GM23248 (cell line): ENCODE measurements at regions not wholly inside any gene's neighbourhood (a gene's known extent, or its start where the extent isn't known, plus 50 kb on each side); places are given as distances from the start of the nearest gene placed in this dataset.
"Not testable (repeated sequence)": the region's sequence is repeated elsewhere in the genome, so short reads cannot be mapped to it uniquely, and the experiment has no call there.

Experiments used
- DNase-seq: peaks from one replicate; pipeline ENCODE4 v3.0.0-alpha.2; 2015
- H2AFZ ChIP-seq: fragments of 200-600 bp; sonication (generic); 2 replicates; pipeline ENCODE4 v1.6.1; 2016; ENCODE audit warnings: antibody characterized with exemption
- H3F3A ChIP-seq: fragments of 200-600 bp; sonication (generic); 2 replicates; pipeline ENCODE4 v1.6.1; 2016; ENCODE audit warnings: mild to moderate bottlenecking, antibody characterized with exemption, mixed run types; ENCODE audit not compliant: insufficient read depth
- H3K27ac ChIP-seq: fragments of 200-600 bp; sonication (generic); 2 replicates; pipeline ENCODE4 v1.5.1; 2016; ENCODE audit warnings: mild to moderate bottlenecking
- H3K27me3 ChIP-seq: fragments of 200-600 bp; sonication (generic); replicated peaks from 2 replicates; pipeline ENCODE4 v1.6.1; 2016; ENCODE audit warnings: mild to moderate bottlenecking; ENCODE audit not compliant: insufficient read depth
- H3K36me3 ChIP-seq: fragments of 200-600 bp; sonication (generic); 2 replicates; pipeline ENCODE4 v1.6.1; 2016; ENCODE audit warnings: low read depth, mild to moderate bottlenecking
- H3K4me1 ChIP-seq: fragments of 200-600 bp; sonication (generic); 2 replicates; pipeline ENCODE4 v1.6.1; 2016; ENCODE audit warnings: mild to moderate bottlenecking; ENCODE audit not compliant: insufficient read depth
- H3K4me2 ChIP-seq: fragments of 200-600 bp; sonication (generic); one replicate; pipeline ENCODE4 v1.6.1; 2016; ENCODE audit warnings: mild to moderate bottlenecking; ENCODE audit not compliant: unreplicated experiment
- H3K4me3 ChIP-seq: fragments of 200-600 bp; sonication (generic); 2 replicates; pipeline ENCODE4 v1.5.1; 2016; ENCODE audit warnings: mild to moderate bottlenecking
- H3K79me2 ChIP-seq: fragments of 200-600 bp; sonication (generic); 2 replicates; pipeline ENCODE4 v1.6.1; 2016; ENCODE audit warnings: mild to moderate bottlenecking; ENCODE audit not compliant: insufficient read depth
- H3K9ac ChIP-seq: fragments of 200-600 bp; sonication (generic); 2 replicates; pipeline ENCODE4 v1.6.1; 2016; ENCODE audit warnings: mild to moderate bottlenecking
- H3K9me2 ChIP-seq: fragments of 200-600 bp; sonication (generic); 2 replicates; pipeline ENCODE4 v1.6.1; 2016; ENCODE audit warnings: mixed run types, mild to moderate bottlenecking, moderate library complexity; ENCODE audit not compliant: insufficient read depth
- H3K9me3 ChIP-seq: fragments of 200-600 bp; sonication (generic); one replicate; pipeline ENCODE4 v1.6.1; 2017; ENCODE audit warnings: low read depth
- H4K20me1 ChIP-seq: fragments of 200-600 bp; sonication (generic); 2 replicates; pipeline ENCODE4 v1.6.0; 2016; ENCODE audit not compliant: insufficient read depth
- EZH2 ChIP-seq: fragments of 200-600 bp; sonication (generic); IDR thresholded peaks from 2 replicates; pipeline ENCODE4 v1.6.1; 2018; ENCODE audit warnings: antibody characterized with exemption, mild to moderate bottlenecking; ENCODE audit not compliant: insufficient read depth, poor library complexity, severe bottlenecking
- EZH2phosphoT487 ChIP-seq: fragments of 200-600 bp; sonication (generic); IDR thresholded peaks from 2 replicates; pipeline ENCODE4 v1.6.1; 2018; ENCODE audit warnings: antibody characterized with exemption, moderate library complexity, mild to moderate bottlenecking, low read depth; ENCODE audit not compliant: insufficient read depth
- WGBS, 2 experiments: methylation state at CpG; one replicate each; pipeline ENCODE4 v1.1.6; 2015 to 2017; ENCODE audit warnings: low lambda C conversion rate in 2 of 2, low coverage in 1 of 2; ENCODE audit errors: missing lambda C conversion rate in 2 of 2; 5-methylcytosine and 5-hydroxymethylcytosine counted together
- in situ Hi-C: fragments of 300-500 bp; cut with MboI; formaldehyde crosslinking; loops from 2 replicates; pipeline ENCODE4 v1.15.0; 2020

DNA sequence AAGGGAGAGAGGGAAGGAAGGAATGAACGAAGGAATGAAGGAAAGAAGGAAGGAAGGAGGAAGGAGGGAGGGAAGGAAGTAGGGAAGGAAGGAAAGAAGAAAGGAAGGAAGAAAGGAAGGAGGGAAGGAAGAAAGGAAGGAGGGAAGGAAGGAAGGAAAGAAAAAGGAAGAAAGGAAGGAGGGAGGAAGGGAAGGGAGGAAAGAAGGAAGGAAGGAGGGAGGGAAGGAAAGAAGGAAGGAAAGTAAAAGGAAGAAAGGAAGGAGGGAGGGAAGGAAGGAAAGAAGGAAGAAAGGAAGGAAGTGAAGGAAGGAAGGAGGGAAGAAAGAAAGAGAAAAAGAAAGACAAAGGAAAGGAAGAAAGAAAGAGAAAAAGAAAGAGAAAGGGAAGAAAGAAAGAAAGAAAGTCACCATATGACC, 442.4 kb downstream of the RBFOX1 start:
- no peak overlapping the region for H2AFZ ChIP-seq
- H3F3A ChIP-seq, result no peaks in the 10 kb centered on the region
- no peaks in the 10 kb centered on the region for H3K36me3 ChIP-seq
- no peaks in the 10 kb centered on the region for H3K9me3 ChIP-seq
- in situ Hi-C loops, result no loop called here
- no peaks in the 10 kb centered on the region for H3K4me1 ChIP-seq
- TF ChIP-seq EZH2phosphoT487 (no peak), EZH2 (no peak)
- no peaks in the 10 kb centered on the region for H3K9me2 ChIP-seq
- H3K27ac ChIP-seq, result no peak overlapping the region
- 0 to 30% methylated on average over 1 of the region's 1 CpG for WGBS, 2 experiments
- no peaks in the 10 kb centered on the region for H3K79me2 ChIP-seq
- no peaks in the 10 kb centered on the region for H4K20me1 ChIP-seq
- no peak overlapping the region for H3K4me2 ChIP-seq
- H3K27me3 ChIP-seq, result no peaks in the 10 kb centered on the region
- H3K4me3 ChIP-seq, result no peak overlapping the region
- H3K9ac ChIP-seq, result no peak overlapping the region
- no peak for DNase-seq

DNA sequence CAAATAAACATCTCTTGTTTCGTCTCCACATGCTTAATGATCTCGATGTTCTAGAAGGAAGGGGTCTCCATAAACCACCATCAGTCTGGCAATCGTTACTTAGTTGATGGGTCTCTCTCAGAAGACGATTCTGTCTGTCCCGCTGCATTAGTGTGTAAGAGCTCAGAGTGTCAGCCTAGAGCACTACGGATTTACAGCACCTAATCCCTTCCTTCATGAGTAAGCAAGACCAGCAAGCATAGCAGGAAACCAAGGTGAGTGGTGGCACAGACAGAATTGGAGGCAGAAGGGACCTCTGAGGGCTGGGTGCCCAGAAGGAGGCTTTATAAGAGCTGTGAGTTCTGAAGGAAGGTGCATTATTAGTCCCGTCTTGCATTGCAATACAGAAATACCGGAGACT, 440.1 kb downstream of the RBFOX1 start:
- in situ Hi-C loops, result no loop called here
- no peak for DNase-seq
- WGBS, 2 experiments, result 37 to 43% methylated on average over 8 of the region's 8 CpGs

GRCh38 chr16:7769091-7769490, 436.4 kb downstream of the RBFOX1 start:
- H4K20me1 ChIP-seq, H3K9me3 ChIP-seq, H3K79me2 ChIP-seq, H3K4me2 ChIP-seq, in situ Hi-C loops, H3F3A ChIP-seq, H3K27ac ChIP-seq, H3K9me2 ChIP-seq, H3K27me3 ChIP-seq, H3K4me1 ChIP-seq, H2AFZ ChIP-seq, H3K4me3 ChIP-seq, DNase-seq, H3K36me3 ChIP-seq, H3K9ac ChIP-seq: not testable (repeated sequence)
- WGBS, 2 experiments, result 32 to 33% methylated on average over 6 of the region's 6 CpGs

More for the DNA sequence above, 440.1 kb downstream of the RBFOX1 start:
- Histone ChIP-seq H4K20me1 (no peaks in the 10 kb centered on the region), H3K9ac (no peak overlapping the region), H3K9me2 (no peaks in the 10 kb centered on the region), H3K27ac (no peak overlapping the region), H3K4me2 (no peak overlapping the region), H3F3A (no peaks in the 10 kb centered on the region), H2AFZ (no peak overlapping the region), H3K9me3 (no peaks in the 10 kb centered on the region), H3K4me1 (no peaks in the 10 kb centered on the region), H3K79me2 (no peaks in the 10 kb centered on the region), H3K4me3 (no peak overlapping the region), H3K27me3 (no peaks in the 10 kb centered on the region), H3K36me3 (no peaks in the 10 kb centered on the region)
- TF ChIP-seq EZH2phosphoT487 (no peak), EZH2 (no peak)

GRCh38 chr16:7765079-7765550, 432.5 kb downstream of the RBFOX1 start:
- TF ChIP-seq EZH2phosphoT487, result no peak
- TF ChIP-seq EZH2, result no peak
- DNase-seq, result no peak
- Histone ChIP-seq H3K9me3 (no peaks in the 10 kb centered on the region), H3K27ac (no peak overlapping the region), H4K20me1 (no peaks in the 10 kb centered on the region), H3K9me2 (no peaks in the 10 kb centered on the region), H3F3A (no peaks in the 10 kb centered on the region), H3K4me1 (no peaks in the 10 kb centered on the region), H3K4me2 (no peak overlapping the region), H3K9ac (no peak overlapping the region), H3K79me2 (no peaks in the 10 kb centered on the region), H3K4me3 (no peak overlapping the region), H3K27me3 (no peaks in the 10 kb centered on the region), H3K36me3 (no peaks in the 10 kb centered on the region), H2AFZ (no peak overlapping the region)
- in situ Hi-C loops, result no loop called here
- WGBS, 2 experiments, result 1 to 5% methylated on average over 3 of the region's 3 CpGs

DNA sequence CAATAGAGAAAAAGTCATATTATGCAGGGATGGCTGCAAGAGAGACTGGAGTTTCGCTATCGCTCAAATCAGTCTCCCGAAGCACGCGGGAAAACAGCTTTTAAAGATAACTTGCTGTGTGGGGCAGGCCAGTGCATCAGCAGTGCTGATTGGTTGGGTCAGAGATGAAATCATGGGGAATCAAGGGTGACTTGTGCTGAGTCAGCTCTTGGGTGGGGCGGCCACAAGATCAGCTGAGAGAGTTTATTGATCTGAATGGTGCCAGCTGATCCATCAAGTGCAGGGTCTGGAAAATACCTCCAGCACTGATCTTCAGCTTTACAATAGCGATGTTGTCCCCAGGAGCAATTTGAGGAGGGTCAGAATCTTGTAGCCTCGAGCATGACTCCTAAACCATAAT, 430.5 kb downstream of the RBFOX1 start:
- Histone ChIP-seq H3K79me2 (no peaks in the 10 kb centered on the region), H4K20me1 (no peaks in the 10 kb centered on the region), H3K4me3 (no peak overlapping the region), H3K9ac (no peak overlapping the region), H3F3A (no peaks in the 10 kb centered on the region), H3K4me2 (no peak overlapping the region), H3K9me2 (no peaks in the 10 kb centered on the region), H3K36me3 (no peaks in the 10 kb centered on the region), H3K27ac (no peak overlapping the region), H3K9me3 (no peaks in the 10 kb centered on the region), H3K4me1 (no peaks in the 10 kb centered on the region), H2AFZ (no peak overlapping the region), H3K27me3 (no peaks in the 10 kb centered on the region)
- no peak for DNase-seq
- in situ Hi-C loops, result no loop called here
- TF ChIP-seq EZH2phosphoT487, result no peak
- no peak for TF ChIP-seq EZH2
- 34 to 42% methylated on average over 8 of the region's 8 CpGs for WGBS, 2 experiments
